H7 (cell line): ENCODE measurements at regions not wholly inside any gene's neighbourhood (a gene's known extent, or its start where the extent isn't known, plus 50 kb on each side); places are given as distances from the start of the nearest gene placed in this dataset.

Experiments
- DNase-seq: peaks from one replicate; pipeline ENCODE4 v3.0.0; 2012
- H3K27me3 ChIP-seq: 2 replicates; pipeline ENCODE4 v1.6.0; 2011; ENCODE audit warnings: mild to moderate bottlenecking, low read length; ENCODE audit not compliant: control insufficient read depth, insufficient read depth
- H3K36me3 ChIP-seq: replicated peaks from 2 replicates; pipeline ENCODE4 v1.5.1; 2011; ENCODE audit warnings: low read length; ENCODE audit not compliant: control insufficient read depth, insufficient read depth
- H3K4me3 ChIP-seq: 2 replicates; pipeline ENCODE4 v1.5.1; 2011; ENCODE audit warnings: low read depth, mild to moderate bottlenecking, control low read depth, low read length, moderate library complexity; ENCODE audit not compliant: insufficient read depth

DNA sequence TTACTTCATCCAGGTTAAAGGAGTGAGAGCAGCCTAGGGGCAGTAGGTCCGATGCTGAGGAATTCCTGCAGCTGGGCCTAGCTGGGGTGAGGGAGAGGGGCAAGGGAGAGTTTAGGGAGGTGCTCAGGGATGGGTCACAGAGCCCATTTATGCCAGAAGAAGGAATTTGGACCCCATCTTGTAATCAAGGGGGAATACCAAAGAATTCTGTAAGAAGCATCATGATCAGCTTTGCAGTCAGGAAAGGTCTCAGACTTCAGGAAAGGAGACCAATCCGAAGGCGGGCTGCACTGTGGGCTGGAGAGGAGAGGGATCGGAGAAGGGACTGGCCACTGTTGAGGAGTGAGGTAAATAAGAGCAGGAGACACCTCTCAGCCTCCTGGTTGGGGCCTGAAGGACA is 566.6 kb upstream of the MGMT start:
- Histone ChIP-seq H3K36me3 (no peaks in the 10 kb centered on the region), H3K27me3 (no peaks in the 10 kb centered on the region), H3K4me3 (no peak overlapping the region)
- DNase-seq, result no peak

DNA sequence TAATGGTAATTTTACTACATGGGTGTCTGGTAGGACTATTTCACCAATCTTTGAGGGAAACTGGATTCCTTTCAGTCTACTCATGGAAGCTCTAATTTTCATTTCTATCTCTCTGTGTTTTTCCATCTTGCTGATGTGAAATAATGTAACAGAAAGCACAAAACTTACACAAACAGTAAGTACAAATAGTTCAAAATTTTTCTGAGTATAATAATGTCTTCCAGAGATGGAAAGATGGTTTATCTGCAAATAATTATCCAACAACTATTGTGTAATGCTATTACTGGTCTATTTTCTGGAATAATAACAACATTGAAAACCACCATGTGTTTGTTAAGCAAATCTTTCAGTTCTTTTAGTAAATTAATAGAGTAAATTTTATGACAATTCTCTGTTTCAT is 565.8 kb upstream of the MGMT start:
- Histone ChIP-seq H3K36me3 (no peaks in the 10 kb centered on the region), H3K27me3 (no peaks in the 10 kb centered on the region), H3K4me3 (no peak overlapping the region)
- no peak for DNase-seq

DNA sequence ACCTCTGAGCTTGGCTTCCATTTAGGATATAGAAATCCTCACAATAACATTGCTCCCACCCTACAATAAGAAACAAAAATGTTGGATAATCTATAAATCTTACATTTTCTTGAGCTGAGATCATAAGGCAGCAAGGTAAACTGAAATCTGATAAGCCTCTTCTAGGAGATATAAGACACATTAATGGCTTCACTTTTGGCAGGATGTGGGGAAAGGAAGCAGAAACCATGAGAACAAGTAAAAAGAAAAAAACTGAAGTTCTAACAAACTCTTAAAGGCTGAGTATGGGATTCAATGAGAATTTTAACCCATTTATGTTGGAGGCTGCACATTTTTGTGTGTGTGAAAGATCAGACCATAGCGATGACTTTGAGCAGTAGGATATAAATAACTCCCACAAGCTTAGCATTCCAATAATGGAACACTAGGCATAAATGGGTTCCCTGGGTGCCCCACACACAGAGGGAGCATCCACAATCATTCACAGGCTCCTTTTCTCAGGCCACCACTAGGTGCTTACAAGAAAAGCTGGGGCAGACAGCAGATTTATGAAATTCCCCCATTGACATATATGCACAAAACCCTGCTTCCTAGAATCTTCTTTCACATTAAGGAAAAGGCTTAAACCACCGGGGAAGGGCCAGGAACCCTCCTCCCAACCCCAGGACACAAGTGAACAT is 564.9 kb upstream of the MGMT start:
- H3K27me3 ChIP-seq, result no peaks in the 10 kb centered on the region
- no peak for DNase-seq
- H3K4me3 ChIP-seq, result no peak overlapping the region
- H3K36me3 ChIP-seq, result no peaks in the 10 kb centered on the region

DNA sequence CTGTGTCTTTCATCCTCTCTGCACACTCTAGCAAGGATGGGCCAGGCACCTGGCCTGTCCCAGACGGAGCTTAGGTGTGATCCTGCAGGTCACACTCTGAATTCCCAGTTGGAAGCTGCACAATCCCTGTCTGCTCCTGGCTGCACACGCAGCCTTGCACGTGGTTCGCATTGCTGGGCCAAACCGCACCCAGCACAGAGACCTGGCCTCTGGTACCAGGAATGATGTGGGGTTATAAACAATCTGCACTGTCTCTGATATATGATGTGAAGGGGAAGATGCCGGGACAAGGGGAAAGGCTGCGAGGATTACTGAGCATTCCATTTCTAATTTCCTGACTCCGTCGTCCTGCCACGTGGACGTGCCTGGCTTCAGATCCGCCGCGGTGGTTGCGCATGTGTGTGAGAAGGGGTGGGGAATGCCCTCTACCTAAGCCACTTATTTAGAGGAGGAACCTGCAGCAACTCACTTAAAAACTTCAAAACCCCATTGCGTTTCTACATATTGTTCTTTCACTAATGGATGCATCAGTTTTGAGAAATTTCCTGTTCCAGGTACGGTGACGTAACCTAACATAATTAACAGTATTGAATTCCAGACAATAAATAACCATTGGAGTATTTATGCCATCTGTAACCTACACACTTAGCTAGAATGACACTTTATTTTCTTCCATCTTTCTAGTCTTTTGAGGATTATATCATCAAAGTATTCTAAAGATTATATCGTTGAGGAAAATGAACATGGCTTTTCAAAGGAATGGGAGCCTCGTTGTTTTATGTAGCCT is 559.7 kb upstream of the MGMT start:
- Histone ChIP-seq H3K4me3 (no peak overlapping the region), H3K36me3 (no peaks in the 10 kb centered on the region), H3K27me3 (no peaks in the 10 kb centered on the region)
- DNase-seq, result no peak

DNA sequence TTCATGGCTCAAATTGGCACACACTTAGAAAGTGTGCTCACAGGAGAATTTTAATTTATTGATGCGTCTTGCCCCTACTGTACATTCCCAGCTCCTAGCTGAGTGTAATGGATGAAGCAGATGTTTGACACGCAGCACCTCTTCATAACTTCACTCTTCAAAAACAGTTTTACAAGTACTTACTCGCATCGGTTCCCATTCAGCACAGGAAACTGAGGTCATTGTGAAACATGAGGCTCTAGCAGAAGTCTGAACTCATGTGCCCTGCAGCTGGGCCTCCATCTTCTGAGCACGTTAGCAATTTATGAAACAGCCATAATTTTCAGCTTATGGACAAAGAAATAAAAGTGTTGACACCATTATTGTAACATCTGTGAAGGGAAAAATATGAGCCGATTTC is 558.9 kb upstream of the MGMT start:
- Histone ChIP-seq H3K27me3 (no peaks in the 10 kb centered on the region), H3K4me3 (no peak overlapping the region), H3K36me3 (no peaks in the 10 kb centered on the region)
- no peak for DNase-seq

DNA sequence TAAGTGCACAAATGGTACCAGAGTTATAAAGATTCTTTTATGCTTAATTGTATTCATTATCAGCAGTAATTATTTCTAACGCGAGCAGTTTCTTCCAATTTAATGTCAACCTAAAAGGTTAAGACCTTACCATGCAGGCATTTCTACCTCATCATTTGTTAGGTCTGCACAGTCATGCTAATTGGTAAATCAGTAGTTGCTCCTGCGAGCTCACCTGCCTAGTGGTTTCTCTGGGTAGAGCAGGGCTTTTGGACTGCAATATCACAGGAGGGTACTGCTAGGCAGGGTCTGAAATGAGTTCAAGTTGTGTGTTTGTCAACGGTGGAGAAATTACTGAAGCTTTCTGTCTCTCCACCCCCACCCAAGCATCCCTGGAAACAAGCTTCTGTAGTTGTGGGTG is 558.5 kb upstream of the MGMT start:
- Histone ChIP-seq H3K4me3 (no peak overlapping the region), H3K36me3 (no peaks in the 10 kb centered on the region), H3K27me3 (no peaks in the 10 kb centered on the region)
- peak; percentile 49 for DNase-seq

DNA sequence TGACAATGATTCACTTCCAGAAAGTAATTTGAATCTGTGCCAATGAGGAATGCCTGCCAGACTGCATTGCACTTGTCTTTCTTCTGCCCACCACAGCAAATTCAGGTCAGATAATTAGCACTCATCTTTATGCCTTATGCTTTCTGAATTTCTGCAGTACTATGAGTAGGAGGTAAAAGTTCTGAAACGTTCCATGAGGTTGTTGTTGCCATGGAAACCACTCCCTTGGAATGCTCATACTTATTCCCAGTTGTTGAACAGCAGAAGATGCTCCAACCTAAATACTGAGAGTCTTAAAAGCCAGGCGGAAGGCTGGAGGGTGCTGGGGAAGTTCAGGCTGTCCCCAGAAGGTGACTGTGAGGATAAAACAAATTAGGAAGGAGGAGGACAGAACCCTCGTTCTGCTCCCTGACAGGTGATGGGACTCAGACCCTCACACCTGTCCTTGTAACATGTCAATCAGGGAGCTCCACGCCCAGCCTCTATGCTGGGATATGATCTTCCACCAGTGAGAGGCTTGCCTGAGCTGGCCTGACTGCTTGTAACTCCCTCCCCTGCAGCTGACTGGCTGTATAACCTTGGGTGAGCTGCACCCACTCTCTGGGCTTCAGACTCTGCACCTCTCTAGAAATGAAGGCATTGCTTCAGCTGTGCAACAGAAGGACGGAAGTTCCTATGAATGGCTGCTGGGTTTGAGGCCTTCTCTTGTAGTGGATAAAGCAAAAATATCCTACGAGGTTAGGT is 554.3 kb upstream of the MGMT start:
- H3K36me3 ChIP-seq, result no peaks in the 10 kb centered on the region
- DNase-seq, result no peak
- H3K27me3 ChIP-seq, result no peaks in the 10 kb centered on the region
- H3K4me3 ChIP-seq, result no peak overlapping the region

DNA sequence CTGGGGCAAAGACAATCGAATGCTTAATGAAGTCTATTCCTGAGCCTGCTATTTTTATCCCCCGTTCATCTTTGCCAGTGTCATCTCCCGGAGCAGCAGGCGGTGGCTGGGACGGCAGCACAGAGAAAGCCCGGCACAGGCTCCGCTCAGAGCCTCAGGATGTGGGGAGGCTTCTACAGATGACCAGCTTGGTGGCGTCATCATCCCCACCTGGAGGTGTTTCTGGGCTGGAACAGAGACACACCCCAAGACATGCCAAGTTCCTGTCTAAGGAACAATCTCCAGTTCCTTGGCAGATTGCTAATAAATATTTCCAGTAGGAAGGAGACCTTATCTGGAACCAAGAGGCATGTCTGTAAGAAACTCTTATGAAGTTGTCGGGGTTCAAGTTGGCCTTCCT is 552.4 kb upstream of the MGMT start:
- H3K4me3 ChIP-seq, result no peak overlapping the region
- no peaks in the 10 kb centered on the region for H3K36me3 ChIP-seq
- no peak for DNase-seq
- no peaks in the 10 kb centered on the region for H3K27me3 ChIP-seq

DNA sequence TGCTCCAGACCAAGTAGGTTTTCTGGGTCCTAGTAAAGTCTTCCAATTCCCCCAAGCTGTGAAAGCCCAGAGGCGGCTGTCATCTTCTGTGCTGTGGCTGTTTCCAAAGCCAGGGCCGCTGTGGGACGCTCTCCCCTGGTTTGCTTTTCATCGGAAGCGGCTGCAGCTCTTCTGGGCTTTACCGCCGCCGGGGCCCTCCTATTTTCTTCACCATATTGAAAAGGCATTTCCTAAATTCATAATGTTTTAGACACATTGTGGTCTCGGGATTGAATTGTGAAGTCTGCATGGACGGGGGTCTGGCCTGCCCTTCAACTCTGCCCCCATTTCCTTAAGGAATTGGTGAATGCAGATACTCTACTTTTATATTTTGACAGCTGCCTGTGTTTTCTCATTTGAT is 551.4 kb upstream of the MGMT start:
- Histone ChIP-seq H3K36me3 (no peaks in the 10 kb centered on the region), H3K4me3 (no peak overlapping the region), H3K27me3 (no peaks in the 10 kb centered on the region)
- DNase-seq, result no peak

DNA sequence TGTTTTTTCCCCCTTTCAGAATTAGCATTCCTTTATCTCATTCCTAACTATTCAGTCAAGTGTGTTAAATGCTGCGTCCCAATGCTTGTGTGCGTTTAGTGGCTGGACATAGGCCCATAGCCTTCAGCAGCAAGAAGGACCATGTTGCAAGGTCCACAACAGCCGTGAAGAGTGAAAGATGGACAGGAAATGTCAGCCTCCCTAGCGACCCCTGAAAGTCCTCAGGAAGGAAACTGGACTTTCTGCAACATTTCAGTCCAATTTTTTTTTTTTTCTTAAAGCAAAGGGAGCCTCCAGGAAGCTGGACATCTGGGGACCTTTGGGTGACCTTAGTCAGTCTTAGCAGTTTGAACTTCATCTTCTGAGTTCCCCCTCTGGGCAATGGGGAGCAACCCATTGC is 550.7 kb upstream of the MGMT start:
- H3K27me3 ChIP-seq, result no peaks in the 10 kb centered on the region
- H3K36me3 ChIP-seq, result no peaks in the 10 kb centered on the region
- DNase-seq, result no peak
- H3K4me3 ChIP-seq, result no peak overlapping the region

DNA sequence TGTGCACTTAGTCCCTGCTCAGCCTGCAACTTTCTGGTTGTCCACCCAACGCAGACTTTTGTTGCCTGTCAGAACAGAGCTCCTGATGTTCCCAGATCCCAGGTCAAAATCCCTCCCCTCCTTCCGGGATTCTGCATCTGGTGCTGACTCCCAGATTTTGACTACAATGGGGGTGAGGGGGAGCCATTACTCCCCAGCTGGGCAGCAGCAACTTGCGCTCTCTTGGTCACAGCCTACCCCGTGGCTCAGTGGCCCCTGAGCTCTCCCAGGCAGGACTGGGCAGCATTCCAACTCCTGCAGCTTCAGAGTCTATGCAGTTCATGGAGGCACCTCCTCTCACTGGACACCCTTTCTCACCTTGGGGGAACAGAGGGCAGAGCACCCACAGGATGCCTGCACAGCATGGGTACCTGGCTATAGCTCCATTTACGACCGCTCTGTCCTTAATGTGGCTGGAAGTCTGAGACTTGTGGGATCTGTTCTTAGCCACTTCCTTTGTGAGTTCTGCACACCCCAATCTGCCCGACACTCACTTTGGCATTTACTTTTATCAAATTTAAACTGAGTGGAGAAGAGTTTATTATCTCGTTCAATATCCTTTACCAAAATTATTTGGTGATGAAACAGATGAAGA is 545.5 kb upstream of the MGMT start:
- H3K27me3 ChIP-seq, result no peaks in the 10 kb centered on the region
- H3K4me3 ChIP-seq, result no peak overlapping the region
- DNase-seq, result no peak
- H3K36me3 ChIP-seq, result no peaks in the 10 kb centered on the region

DNA sequence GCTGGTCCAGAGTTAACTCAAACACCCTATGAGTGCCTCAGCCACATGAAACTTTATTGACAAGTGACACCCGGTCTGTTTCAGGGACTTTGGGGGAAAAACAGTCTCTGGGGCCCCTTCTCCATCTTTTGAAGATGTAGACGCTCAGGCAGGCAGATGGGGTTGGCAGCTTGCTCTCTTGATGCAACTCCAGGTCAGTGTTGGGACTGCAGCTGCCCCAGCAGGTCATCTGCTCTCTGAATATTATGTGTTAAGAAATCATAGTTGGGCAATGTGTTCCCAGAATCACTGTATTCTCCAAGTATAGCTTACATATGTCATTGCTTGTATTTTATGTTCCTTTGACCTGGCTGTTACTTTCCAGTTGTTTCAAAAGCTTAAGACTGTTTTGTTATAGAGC is 544.9 kb upstream of the MGMT start:
- no peaks in the 10 kb centered on the region for H3K36me3 ChIP-seq
- H3K4me3 ChIP-seq, result no peak overlapping the region
- no peaks in the 10 kb centered on the region for H3K27me3 ChIP-seq
- no peak for DNase-seq

DNA sequence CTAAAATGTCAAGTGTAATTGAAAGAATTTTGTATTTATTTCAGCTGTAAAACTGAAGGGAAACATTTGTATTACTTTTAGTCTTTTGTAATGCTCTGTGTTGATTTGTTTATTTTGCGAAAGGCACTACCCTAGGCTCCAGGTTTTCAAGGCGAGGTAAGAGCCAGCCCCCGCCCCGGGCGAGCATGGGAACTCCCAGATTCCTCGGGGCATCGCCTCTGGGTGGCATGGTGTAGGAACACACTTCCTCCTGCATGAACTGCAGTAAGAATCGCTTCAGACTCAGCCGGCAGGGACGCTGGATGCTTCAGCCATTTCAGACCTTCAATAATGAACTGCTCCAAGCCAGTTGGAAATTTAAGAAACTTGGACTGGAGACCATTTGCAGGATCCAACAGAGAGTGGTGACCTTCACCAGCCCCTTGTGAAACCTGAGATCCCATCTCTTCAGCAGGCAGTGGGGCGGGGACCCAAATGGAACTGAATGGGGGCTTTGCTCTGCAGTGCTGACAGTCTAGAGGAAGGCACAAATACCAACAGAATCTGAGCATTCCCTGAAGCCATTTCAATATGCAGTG is 544.3 kb upstream of the MGMT start:
- no peak for DNase-seq
- H3K36me3 ChIP-seq, result no peaks in the 10 kb centered on the region
- H3K27me3 ChIP-seq, result no peaks in the 10 kb centered on the region
- H3K4me3 ChIP-seq, result no peak overlapping the region

DNA sequence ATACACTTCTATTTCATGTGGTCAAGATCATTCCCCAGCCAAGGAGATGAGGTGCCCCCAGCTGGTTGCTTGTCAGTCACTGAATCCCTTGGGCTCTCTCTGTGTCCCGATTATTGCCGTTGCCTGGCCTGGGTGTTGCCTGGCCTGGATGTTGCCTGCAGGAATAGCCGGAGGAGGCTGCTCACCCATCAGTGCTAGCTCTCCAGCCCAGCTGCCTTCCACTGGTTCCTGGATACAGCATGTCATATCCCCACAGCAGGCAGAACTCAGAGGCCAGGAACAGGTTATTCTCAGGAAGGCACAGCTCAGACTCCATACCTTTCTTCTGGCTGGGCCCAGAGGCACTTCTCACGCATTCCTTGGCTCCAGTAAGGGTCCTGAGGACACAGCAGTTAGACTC is 542.1 kb upstream of the MGMT start:
- H3K36me3 ChIP-seq, result no peaks in the 10 kb centered on the region
- H3K4me3 ChIP-seq, result no peak overlapping the region
- no peaks in the 10 kb centered on the region for H3K27me3 ChIP-seq
- DNase-seq, result no peak
